K562 (cell line): ENCODE measurements at regions not wholly inside any gene's neighbourhood (a gene's known extent, or its start where the extent isn't known, plus 50 kb on each side); places are given as distances from the start of the nearest gene placed in this dataset.

ENCODE experiments used
- PTBP1 ChIP-seq: fragments of 200-400 bp; formaldehyde crosslinking; IDR thresholded peaks from 2 replicates; pipeline ENCODE4 v1.6.1; 2017; ENCODE audit warnings: low read depth, low read length
- ZNF512 ChIP-seq: IDR thresholded peaks from 2 replicates; pipeline ENCODE4 v1.6.1; 2016; ENCODE audit warnings: missing genetic modification characterization, missing compliant biosample characterization

- TF ChIP-seq PTBP1 (no peak), ZNF512 (no peak)
Observed at GRCh38 chr14:54192610-54193009, 204.2 kb upstream of the CDKN3 start.
